Right forelimb (tissue), 1 donor: ENCODE measurements at regions not wholly inside any gene's neighbourhood (a gene's known extent, or its start where the extent isn't known, plus 50 kb on each side); places are given as distances from the start of the nearest gene placed in this dataset.

Experiments
- DNase-seq: peaks from one replicate; pipeline ENCODE4 v3.0.0-alpha.2; 2018

- no peak for DNase-seq
Measured at GRCh38 chr3:64939309-64939708, 251.5 kb upstream of the ADAMTS9 start.

- DNase-seq = no peak
Measured at GRCh38 chr3:64936556-64936955, 248.8 kb upstream of the ADAMTS9 start.

DNA sequence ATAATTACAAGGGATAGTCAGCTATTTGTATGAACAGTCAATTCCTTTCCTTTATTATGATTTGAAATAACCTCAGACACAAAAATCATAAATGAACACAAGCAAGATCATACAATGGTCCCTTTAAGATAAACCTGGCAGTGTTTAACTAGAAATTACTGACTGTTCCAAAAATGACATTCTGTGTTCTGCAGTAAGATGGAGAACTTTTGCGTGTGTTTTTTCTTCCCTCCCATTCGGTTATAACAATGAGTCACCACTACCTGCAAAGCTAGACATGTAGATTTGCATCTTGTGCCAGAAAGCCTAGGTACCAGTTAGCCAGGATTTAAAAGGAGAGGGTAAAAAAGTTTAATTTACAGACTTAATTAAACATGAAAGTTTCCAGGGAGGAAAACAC lies 248.2 kb upstream of the ADAMTS9 start:
- DNase-seq = no peak

DNA sequence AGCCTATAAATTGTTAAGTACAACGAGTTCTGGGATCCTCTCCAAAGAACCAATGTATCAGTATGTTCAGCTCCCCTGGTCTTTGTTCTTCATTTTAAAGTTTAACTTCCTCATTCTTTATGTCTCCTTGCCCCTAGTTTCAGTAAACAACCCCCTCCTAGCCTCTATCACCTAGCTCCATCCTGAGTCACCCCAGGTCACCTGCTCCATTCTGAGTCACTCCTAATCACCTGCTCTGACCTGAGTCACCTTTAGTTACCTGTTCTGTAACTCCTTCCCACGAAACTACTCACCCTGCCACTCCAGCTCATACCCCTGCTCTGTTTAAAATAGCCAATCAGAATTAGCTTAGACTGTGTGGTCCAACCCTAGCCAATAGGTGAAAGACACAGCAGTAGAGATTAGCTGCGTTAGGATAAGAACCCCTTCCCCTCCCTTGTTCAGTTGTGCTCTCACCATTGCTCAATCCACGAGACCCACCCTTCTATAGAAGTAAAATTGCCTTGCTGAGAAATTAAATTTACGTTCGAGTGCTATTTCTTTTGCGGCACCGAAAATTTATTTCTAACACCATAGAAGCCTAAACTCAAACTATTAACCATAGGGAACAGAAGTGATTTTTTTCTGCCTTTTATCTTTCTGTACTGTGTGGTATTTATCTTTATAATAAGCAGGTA lies 245.0 kb upstream of the ADAMTS9 start:
- no peak for DNase-seq

DNA sequence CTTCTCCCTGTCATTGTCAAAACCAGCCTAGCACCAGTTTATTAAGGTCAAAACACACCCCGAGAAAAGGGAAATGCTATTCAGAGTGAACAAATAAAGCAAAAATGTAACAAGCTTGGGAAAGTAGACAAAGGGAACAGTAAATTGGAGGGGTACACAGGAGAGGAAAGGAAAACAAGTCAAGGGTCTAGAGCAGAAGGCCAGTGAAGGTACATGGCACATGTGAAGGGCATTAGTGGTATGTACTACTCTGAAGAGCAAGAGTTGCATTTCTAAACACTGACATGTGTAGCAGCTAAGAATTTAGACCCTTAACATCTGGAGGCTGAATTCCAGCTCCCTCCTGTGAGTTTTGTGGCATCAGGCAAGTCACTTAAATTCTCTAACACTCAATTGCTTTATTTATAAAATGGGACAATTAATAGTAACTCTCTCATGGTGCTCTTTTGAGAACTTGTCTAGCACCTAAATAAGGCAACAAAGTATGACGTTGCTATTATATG lies 244.3 kb upstream of the ADAMTS9 start:
- no peak for DNase-seq

DNA sequence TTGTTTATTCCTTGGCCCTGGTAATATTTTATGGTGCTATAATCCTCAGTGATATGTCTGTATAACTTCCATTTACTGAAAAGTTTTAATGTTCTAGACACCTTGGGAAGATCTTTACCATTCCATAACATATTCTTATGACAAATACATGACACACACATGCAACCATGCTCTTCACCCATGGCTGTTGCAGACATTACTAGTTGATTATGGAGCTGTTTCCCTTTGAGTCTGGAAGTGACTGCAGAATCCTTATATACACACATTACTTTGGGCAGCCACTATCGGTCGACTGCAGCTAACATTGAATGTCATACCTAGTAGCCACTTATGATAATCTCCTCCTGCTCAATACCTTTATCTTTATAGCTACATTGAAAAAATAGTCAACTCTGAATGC lies 243.1 kb upstream of the ADAMTS9 start:
- no peak for DNase-seq

GRCh38 chr3:64928683-64929082 lies 240.9 kb upstream of the ADAMTS9 start:
- no peak for DNase-seq

- DNase-seq = no peak
Measured at GRCh38 chr3:64927689-64928088, 239.9 kb upstream of the ADAMTS9 start.

GRCh38 chr3:64925575-64925974 lies 237.8 kb upstream of the ADAMTS9 start:
- no peak for DNase-seq

GRCh38 chr3:64924961-64925360 lies 237.2 kb upstream of the ADAMTS9 start:
- DNase-seq = no peak

DNA sequence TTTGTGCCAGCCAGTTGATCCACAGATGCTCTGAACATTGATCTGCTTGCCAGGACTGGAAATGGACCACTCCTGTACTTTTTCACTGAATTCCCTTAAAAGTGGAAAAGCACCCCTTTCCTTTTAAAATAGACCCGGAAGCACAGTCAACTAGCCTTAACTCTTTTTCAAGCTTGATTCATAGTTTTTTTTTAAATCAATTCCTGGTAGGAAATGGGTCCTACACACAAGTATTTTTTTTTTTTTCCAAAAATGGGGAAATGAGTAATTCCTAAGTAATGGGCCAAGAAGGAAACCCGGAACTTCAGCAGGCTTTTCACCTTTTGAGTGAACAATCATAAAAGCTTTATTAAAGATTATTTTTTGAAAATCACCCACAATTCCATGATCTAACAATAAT lies 234.4 kb upstream of the ADAMTS9 start:
- DNase-seq = no peak

DNA sequence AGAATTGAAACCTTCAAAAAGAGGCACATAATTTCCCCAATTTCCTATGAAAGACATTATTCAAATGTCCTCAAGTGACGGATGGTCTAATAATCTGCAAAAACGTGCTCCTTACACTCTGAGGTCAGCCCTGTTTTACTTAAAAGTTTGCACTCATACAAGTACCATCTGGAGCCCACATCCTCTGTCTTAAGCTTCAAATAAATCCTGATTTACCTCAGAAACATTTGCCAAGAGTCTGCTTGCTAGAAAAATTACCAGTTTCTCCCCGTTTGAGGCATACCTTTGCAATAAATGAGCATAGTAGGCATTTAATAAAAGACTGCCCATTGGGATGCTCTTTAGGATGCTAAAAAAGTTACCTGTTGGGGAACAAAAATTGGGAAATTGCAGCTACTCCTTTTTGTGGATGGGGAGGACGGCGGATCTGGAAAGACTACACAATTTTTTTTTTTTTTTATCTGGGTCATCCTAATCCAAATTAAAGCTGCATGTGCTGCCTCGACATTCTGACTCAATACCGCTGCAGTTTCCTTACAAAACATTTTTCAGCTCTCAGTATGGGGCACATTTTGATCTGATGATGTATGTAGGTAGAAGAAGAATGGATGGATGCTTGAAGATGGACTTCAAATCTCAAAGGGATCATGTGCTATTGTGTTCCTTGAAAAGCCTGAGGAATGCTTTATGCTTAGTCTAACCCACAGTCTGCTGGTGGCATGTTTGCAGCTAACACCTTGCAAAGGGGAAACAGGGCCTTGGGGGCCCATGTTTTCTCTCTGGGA lies 233.7 kb upstream of the ADAMTS9 start:
- DNase-seq = no peak

GRCh38 chr3:64919934-64920333 lies 232.1 kb upstream of the ADAMTS9 start:
- DNase-seq = no peak

- DNase-seq = no peak
Measured at GRCh38 chr3:64918989-64919388, 231.2 kb upstream of the ADAMTS9 start.

- DNase-seq = no peak
Measured at GRCh38 chr3:64917914-64918453, 230.2 kb upstream of the ADAMTS9 start.

DNA sequence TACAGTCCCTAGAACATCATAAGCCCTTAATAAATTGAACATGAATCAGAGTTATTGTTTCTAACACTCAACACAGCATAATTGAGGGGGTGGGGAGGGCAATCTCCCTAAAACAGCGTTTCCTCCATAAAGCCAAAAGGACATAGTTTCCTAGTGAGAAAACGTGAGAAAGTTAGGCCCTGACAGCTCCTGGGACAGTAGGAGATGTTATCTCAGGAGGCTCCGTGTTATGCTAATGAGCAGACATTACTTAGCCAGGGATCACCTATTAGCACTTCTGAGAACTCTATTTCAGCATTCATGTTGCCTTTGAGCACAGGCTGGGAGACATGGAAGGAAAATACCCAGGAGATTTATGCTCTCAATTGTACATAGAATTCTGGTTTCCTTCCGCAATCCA lies 229.1 kb upstream of the ADAMTS9 start:
- no peak for DNase-seq

- no peak for DNase-seq
Measured at GRCh38 chr3:64916192-64916798, 228.5 kb upstream of the ADAMTS9 start.

DNA sequence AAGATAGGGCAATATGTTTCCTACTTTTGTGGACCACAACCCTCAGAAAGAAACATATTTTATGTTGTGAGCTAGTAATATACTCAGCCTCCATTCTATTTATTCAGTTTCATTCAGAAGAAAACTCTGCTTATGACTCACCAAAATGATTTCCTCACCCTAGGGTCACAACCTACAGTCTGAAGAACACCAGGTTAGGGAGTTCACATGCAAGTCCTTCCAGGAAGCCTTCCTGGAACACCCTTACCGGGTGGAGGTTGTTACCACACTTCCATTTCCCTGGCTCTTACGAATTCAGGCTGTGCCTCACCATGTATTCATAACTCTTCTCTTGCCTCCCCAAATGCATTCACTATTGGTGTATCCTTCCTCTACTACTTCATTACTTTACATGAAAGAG lies 228.0 kb upstream of the ADAMTS9 start:
- no peak for DNase-seq

GRCh38 chr3:64913515-64913914 lies 225.7 kb upstream of the ADAMTS9 start:
- DNase-seq = no peak

DNA sequence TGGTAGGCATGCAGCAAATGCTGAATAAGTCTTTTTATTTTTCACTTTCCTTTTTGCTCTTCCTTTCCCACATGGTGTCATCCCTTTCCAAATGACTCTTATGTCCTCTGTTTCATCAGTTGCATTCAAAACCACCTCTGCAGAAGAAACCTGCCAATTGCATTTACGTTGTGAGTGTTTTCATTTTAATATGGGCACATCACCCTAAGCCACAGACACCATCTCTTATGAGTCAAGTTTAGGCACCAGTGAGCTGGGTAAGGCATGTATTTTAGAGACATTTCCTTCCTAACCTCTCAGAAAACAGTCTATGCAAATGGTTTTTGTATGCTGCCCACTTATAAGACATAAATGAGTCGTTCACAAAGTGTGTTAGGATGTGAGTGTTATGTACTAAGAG lies 223.3 kb upstream of the ADAMTS9 start:
- no peak for DNase-seq

DNA sequence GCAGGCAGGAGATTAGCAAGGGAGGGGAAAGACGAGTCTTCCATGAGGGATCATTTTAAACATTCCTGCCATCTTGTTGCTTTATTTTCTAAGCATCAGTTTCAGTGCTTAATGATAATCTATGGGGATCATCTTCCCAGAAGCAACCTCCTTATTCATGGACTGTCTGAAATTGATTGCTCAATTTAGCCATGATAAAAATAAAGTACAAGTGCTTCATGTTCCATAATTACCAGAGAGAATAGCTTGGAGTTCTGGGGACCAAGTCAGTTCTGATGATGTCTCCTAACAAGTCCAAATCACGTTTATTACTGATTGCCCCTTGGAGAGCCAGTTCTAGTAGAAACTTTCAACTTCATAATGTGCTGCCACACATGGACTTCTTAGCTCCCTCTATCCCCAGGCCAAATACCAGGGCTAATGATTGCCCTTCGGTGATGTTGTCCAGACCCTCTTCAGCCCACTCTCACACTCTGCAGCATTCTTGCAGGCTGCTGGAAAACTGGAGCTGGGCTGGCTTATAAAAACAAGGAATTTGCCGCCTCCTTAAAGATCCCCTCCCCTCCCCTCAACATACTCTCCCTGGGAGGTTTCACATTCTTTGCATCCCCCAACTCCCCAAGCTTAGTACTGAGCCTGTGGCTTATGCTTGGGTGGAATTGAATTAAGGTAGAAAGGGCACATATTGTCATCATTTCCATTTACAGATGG lies 222.1 kb upstream of the ADAMTS9 start:
- no peak for DNase-seq

- no peak for DNase-seq
Measured at GRCh38 chr3:64909011-64909410, 221.2 kb upstream of the ADAMTS9 start.

DNA sequence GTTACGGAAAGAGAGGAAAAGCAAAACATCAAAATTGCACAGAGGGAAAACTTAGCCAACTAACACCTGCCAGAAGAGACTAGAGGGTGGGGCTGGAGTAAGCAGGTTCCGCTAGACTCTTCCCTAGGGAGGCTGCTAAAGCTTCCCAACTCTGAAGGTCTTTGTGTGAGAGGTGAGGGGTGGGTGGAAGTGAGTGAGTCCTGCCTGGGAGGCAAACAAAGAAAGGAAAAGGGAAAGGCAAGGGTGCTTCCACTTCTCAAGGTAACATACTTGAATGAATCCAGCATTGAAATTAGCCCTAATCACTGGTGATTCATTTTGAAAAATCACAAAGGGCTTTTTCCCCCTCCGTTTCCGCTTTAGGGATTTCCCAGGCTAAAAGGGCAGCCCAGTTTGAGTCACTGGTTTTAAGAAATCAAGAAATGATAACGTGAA lies 220.5 kb upstream of the ADAMTS9 start:
- no peak for DNase-seq
